Astrocyte (in vitro differentiated cells and primary cell): ENCODE measurements at regions not wholly inside any gene's neighbourhood (a gene's known extent, or its start where the extent isn't known, plus 50 kb on each side); places are given as distances from the start of the nearest gene placed in this dataset.

ENCODE experiments used
- CTCF ChIP-seq: IDR thresholded peaks from 2 replicates; pipeline ENCODE4 v1.5.1; 2011; ENCODE audit warnings: low read depth, mild to moderate bottlenecking, inconsistent platforms, low read length, moderate library complexity; ENCODE audit not compliant: insufficient read depth
- EZH2 ChIP-seq: IDR thresholded peaks from 2 replicates; pipeline ENCODE4 v1.6.1; 2012; ENCODE audit warnings: mild to moderate bottlenecking, low read length, inconsistent platforms; ENCODE audit not compliant: insufficient read depth

GRCh38 chr22:34992672-34993071 is 73.3 kb upstream of the ISX start:
- TF ChIP-seq CTCF (no peak), EZH2 (no peak)
